Epithelial cell of esophagus (primary cell): ENCODE measurements at regions not wholly inside any gene's neighbourhood (a gene's known extent, or its start where the extent isn't known, plus 50 kb on each side); places are given as distances from the start of the nearest gene placed in this dataset.
"Not testable (repeated sequence)": the region's sequence is repeated elsewhere in the genome, so short reads cannot be mapped to it uniquely, and the experiment has no call there.

Experiments used
- DNase-seq: peaks from one replicate; pipeline ENCODE4 v3.0.0; 2010; ENCODE audit warnings: low read depth
- H3K4me3 ChIP-seq: 2 replicates; pipeline ENCODE4 v1.5.1; 2011; ENCODE audit warnings: mild to moderate bottlenecking, low read length, control low read depth
- TF ChIP-seq, protein P1 (sequence below): IDR thresholded peaks from 2 replicates; pipeline ENCODE4 v1.5.1; 2011; ENCODE audit warnings: low read depth, mild to moderate bottlenecking, low read length, control low read depth, inconsistent platforms; ENCODE audit not compliant: insufficient read depth; ENCODE audit errors: missing control alignments

- no peak for DNase-seq
- TF ChIP-seq, protein P1, sequence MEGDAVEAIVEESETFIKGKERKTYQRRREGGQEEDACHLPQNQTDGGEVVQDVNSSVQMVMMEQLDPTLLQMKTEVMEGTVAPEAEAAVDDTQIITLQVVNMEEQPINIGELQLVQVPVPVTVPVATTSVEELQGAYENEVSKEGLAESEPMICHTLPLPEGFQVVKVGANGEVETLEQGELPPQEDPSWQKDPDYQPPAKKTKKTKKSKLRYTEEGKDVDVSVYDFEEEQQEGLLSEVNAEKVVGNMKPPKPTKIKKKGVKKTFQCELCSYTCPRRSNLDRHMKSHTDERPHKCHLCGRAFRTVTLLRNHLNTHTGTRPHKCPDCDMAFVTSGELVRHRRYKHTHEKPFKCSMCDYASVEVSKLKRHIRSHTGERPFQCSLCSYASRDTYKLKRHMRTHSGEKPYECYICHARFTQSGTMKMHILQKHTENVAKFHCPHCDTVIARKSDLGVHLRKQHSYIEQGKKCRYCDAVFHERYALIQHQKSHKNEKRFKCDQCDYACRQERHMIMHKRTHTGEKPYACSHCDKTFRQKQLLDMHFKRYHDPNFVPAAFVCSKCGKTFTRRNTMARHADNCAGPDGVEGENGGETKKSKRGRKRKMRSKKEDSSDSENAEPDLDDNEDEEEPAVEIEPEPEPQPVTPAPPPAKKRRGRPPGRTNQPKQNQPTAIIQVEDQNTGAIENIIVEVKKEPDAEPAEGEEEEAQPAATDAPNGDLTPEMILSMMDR = no peak
- H3K4me3 ChIP-seq = no peak overlapping the region
These were observed 285.1 kb upstream of the DCN start for GRCh38 chr12:91467686-91468085.

- no peak overlapping the region for H3K4me3 ChIP-seq
- DNase-seq = no peak
- TF ChIP-seq, protein P1 = no peak
These were observed 278.4 kb upstream of the DCN start for GRCh38 chr12:91461061-91461460.

- no peak overlapping the region for H3K4me3 ChIP-seq
- no peak for DNase-seq
- TF ChIP-seq, protein P1 = no peak
These were observed 277.9 kb upstream of the DCN start for GRCh38 chr12:91460469-91460868.

DNA sequence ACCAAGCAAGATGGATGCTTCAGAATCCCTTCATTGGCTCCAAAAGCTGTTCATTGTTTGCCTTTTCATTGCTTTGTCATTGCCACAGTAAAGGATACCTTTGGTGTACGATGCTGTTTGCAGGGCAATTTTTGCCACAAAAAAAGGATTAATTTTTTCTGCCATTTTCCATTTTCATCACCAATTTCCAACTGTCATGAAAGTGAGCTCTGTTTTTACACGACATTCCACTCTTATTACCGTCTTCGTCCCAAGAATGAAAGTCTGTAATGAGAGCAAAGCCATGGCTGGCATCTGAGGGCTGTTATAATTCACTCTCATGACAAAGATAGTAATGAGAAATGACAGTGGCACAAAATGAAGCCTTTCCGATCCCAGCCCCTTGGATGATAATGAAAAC, 272.7 kb upstream of the DCN start:
- no peak overlapping the region for H3K4me3 ChIP-seq
- TF ChIP-seq, protein P1 = no peak
- no peak for DNase-seq

GRCh38 chr12:91454179-91454578, 271.6 kb upstream of the DCN start:
- DNase-seq = no peak
- H3K4me3 ChIP-seq = no peak overlapping the region
- TF ChIP-seq, protein P1 = no peak

GRCh38 chr12:91452464-91452863, 269.8 kb upstream of the DCN start:
- not testable (repeated sequence) for DNase-seq, H3K4me3 ChIP-seq

GRCh38 chr12:91441993-91442952, 259.7 kb upstream of the DCN start:
- TF ChIP-seq, protein P1 = no peak

More at GRCh38 chr12:91441993-91442952, 259.7 kb upstream of the DCN start:
- DNase-seq = no peak
- H3K4me3 ChIP-seq = no peak overlapping the region
